ENCODE measurements at regions not wholly inside any gene's neighbourhood (a gene's known extent, or its start where the extent isn't known, plus 50 kb on each side); places are given as distances from the start of the nearest gene placed in this dataset.

- Histone ChIP-seq H3K9me3 (no peaks in the 10 kb centered on the region), H3K4me1 (no peaks in the 10 kb centered on the region), H3K4me3 (no peak overlapping the region), H3K27ac (no peak overlapping the region), H3K27me3 (peaks cover 0 to 62% of the 10 kb centered on the region in 2 donors), H3K36me3 (no peaks in the 10 kb centered on the region)
- no peak for TF ChIP-seq CTCF (IDR thresholded peaks at IDR 0.05)
- ATAC-seq = no peak
- intact Hi-C loops (cut with DNase I) = no loop called here
- DNase-seq = no peak
These were observed 134.8 kb downstream of the FOXL1 start for GRCh38 chr16:86713021-86713631.

- Histone ChIP-seq H3K27me3 (peaks cover 0 to 65% of the 10 kb centered on the region in 2 donors), H3K36me3 (no peaks in the 10 kb centered on the region)
- intact Hi-C loops (cut with DNase I) = no loop called here
These were observed 135.8 kb downstream of the FOXL1 start for GRCh38 chr16:86714166-86714565.

GRCh38 chr16:86716649-86717048 is 138.3 kb downstream of the FOXL1 start:
- ATAC-seq = no peak
- Histone ChIP-seq H3K27me3 (peaks cover 0 to 65% of the 10 kb centered on the region in 2 donors), H3K27ac (no peak overlapping the region)

More at GRCh38 chr16:86714166-86714565, 135.8 kb downstream of the FOXL1 start:
- H3K4me3 ChIP-seq = no peak overlapping the region
- ATAC-seq = no peak
- no peaks in the 10 kb centered on the region for H3K9me3 ChIP-seq
- no peak for DNase-seq
- no peaks in the 10 kb centered on the region for H3K4me1 ChIP-seq
- no peak overlapping the region for H3K27ac ChIP-seq
- TF ChIP-seq CTCF (IDR thresholded peaks at IDR 0.05) = no peak

GRCh38 chr16:86718118-86718517 is 139.8 kb downstream of the FOXL1 start:
- ATAC-seq (no peak), DNase-seq (no peak)
- H3K9me3 ChIP-seq = no peaks in the 10 kb centered on the region
- peaks cover 0 to 52% of the 10 kb centered on the region in 2 donors for H3K27me3 ChIP-seq
- intact Hi-C loops (cut with DNase I) = no loop called here
- H3K4me1 ChIP-seq = no peaks in the 10 kb centered on the region
- H3K27ac ChIP-seq = no peak overlapping the region
- no peaks in the 10 kb centered on the region for H3K36me3 ChIP-seq
- H3K4me3 ChIP-seq = no peak overlapping the region
- TF ChIP-seq CTCF (IDR thresholded peaks at IDR 0.05) = no peak

More at GRCh38 chr16:86716649-86717048, 138.3 kb downstream of the FOXL1 start:
- intact Hi-C loops (cut with DNase I) = no loop called here
- Histone ChIP-seq H3K4me3 (no peak overlapping the region), H3K9me3 (no peaks in the 10 kb centered on the region), H3K4me1 (no peaks in the 10 kb centered on the region), H3K36me3 (no peaks in the 10 kb centered on the region)
- TF ChIP-seq CTCF (IDR thresholded peaks at IDR 0.05) = no peak
- DNase-seq = no peak

GRCh38 chr16:86722970-86723369 is 144.6 kb downstream of the FOXL1 start:
- Histone ChIP-seq H3K36me3 (no peaks in the 10 kb centered on the region), H3K27me3 (peaks cover 0 to 30% of the 10 kb centered on the region in 2 donors), H3K27ac (no peak overlapping the region), H3K4me1 (no peaks in the 10 kb centered on the region), H3K4me3 (no peak overlapping the region), H3K9me3 (no peaks in the 10 kb centered on the region)
- TF ChIP-seq CTCF (IDR thresholded peaks at IDR 0.05) = no peak
- DNase-seq (peak in 2 of 4 donors; percentile 36 to 62), ATAC-seq (no peak)
- intact Hi-C loops (cut with DNase I) = no loop called here
